Natural killer cell treated with Interleukin-12 subunit alpha and Interleukin-12 subunit beta and Interleukin-15 and Interleukin-18, amount 100 ng/mL, for 72 hours (primary cell): ENCODE measurements at regions not wholly inside any gene's neighbourhood (a gene's known extent, or its start where the extent isn't known, plus 50 kb on each side); places are given as distances from the start of the nearest gene placed in this dataset.
"Not testable (repeated sequence)": the region's sequence is repeated elsewhere in the genome, so short reads cannot be mapped to it uniquely, and the experiment has no call there.

ENCODE experiments used
- ATAC-seq, 2 donors: fragments of 150-1000 bp; cut with Tn5 transposase in 1 of 2; sonication (Bioruptor Pico), chemical (Tn5 transposase) in 1 of 2; 2 replicates each; pipeline ENCODE4 v1.10.0; 2021
- DNase-seq: peaks from one replicate; pipeline ENCODE4 v3.0.0; 2022; ENCODE audit warnings: low spot score
- H3K27ac Mint-ChIP-seq, 2 donors: 1 replicate in 1 of 2; 2 replicates in 1 of 2; pipeline ENCODE4 v1.8.0; 2022; ENCODE audit warnings: mixed read lengths in 2 of 2, mild to moderate bottlenecking in 1 of 2, moderate library complexity in 1 of 2
- H3K27me3 Mint-ChIP-seq, 2 donors: 1 replicate in 1 of 2; 2 replicates in 1 of 2; pipeline ENCODE4 v1.8.0; 2022; ENCODE audit warnings: mixed read lengths in 2 of 2
- H3K36me3 Mint-ChIP-seq: one replicate; pipeline ENCODE4 v1.8.0; 2022; ENCODE audit warnings: mixed read lengths
- H3K4me1 Mint-ChIP-seq, 2 donors: 1 replicate in 1 of 2; 2 replicates in 1 of 2; pipeline ENCODE4 v1.8.0; 2022; ENCODE audit warnings: low read depth in 2 of 2, mixed read lengths in 2 of 2, mild to moderate bottlenecking in 1 of 2
- H3K4me3 Mint-ChIP-seq: one replicate; pipeline ENCODE4 v1.8.0; 2022; ENCODE audit warnings: mixed read lengths
- H3K9me3 Mint-ChIP-seq: 2 replicates; pipeline ENCODE4 v1.8.0; 2022; ENCODE audit warnings: mixed read lengths

DNA sequence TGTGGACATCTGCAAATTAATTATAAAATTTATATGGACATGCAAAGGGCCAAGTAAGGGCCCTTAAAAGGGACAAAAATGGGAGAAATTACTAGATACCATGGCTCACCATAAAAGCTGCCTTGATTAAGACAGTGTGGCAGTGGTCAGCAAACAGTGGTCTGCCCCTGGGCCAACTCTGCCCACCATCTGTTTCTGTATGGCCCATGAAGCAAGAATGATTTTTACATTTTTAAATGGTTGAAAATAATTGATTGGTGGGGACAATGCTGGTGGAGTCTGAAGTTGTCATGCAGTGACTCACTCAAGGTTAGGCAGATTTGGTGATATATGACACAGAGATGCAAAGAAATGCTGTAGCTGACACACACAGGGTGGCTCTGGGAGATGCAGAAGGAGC, 143.2 kb upstream of the PRDM7 start:
- not testable (repeated sequence) for DNase-seq, H3K36me3 Mint-ChIP-seq, H3K4me3 Mint-ChIP-seq, H3K27me3 Mint-ChIP-seq, ATAC-seq, H3K9me3 Mint-ChIP-seq, H3K27ac Mint-ChIP-seq, H3K4me1 Mint-ChIP-seq

GRCh38 chr16:90175610-90176009, 98.5 kb upstream of the PRDM7 start:
- not testable (repeated sequence) for H3K27me3 Mint-ChIP-seq, DNase-seq, H3K36me3 Mint-ChIP-seq, H3K27ac Mint-ChIP-seq, H3K9me3 Mint-ChIP-seq, H3K4me3 Mint-ChIP-seq, H3K4me1 Mint-ChIP-seq, ATAC-seq

DNA sequence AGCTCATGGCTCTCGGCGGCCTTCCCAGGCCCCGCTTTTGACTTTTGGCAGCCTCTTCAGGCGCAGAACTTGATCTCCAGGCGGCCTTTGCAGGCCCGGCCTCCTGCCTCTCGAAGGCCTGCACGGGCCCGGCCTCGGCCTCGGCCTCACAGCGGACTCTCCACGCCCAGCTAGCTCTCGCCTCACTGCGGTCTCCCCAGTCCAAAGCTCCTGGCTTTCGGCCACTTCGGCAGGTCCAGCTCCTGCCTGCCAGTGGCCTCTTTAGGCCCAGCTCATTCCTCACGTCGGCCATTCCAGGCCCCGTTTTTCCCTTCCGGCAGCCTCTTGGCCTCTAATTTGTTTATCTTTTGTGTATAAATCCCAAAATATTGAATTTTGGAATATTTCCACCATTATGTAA, 94.5 kb upstream of the PRDM7 start:
- not testable (repeated sequence) for H3K9me3 Mint-ChIP-seq, ATAC-seq, H3K27me3 Mint-ChIP-seq, H3K4me3 Mint-ChIP-seq, H3K27ac Mint-ChIP-seq, DNase-seq, H3K36me3 Mint-ChIP-seq, H3K4me1 Mint-ChIP-seq

- not testable (repeated sequence) for H3K4me1 Mint-ChIP-seq, H3K9me3 Mint-ChIP-seq, H3K36me3 Mint-ChIP-seq, DNase-seq, H3K27me3 Mint-ChIP-seq, H3K4me3 Mint-ChIP-seq, H3K27ac Mint-ChIP-seq, ATAC-seq
Observed at GRCh38 chr16:90169127-90169655, 92.1 kb upstream of the PRDM7 start.

GRCh38 chr16:90168349-90169126, 91.4 kb upstream of the PRDM7 start:
- not testable (repeated sequence) for H3K27ac Mint-ChIP-seq, H3K4me3 Mint-ChIP-seq, H3K4me1 Mint-ChIP-seq, H3K9me3 Mint-ChIP-seq, H3K27me3 Mint-ChIP-seq, H3K36me3 Mint-ChIP-seq, ATAC-seq
- DNase-seq, result peak; percentile 28

- H3K4me3 Mint-ChIP-seq, DNase-seq, H3K27me3 Mint-ChIP-seq, H3K27ac Mint-ChIP-seq, H3K4me1 Mint-ChIP-seq, H3K36me3 Mint-ChIP-seq, ATAC-seq, H3K9me3 Mint-ChIP-seq: not testable (repeated sequence)
Observed at GRCh38 chr16:90167734-90168133, 90.6 kb upstream of the PRDM7 start.

- H3K4me1 Mint-ChIP-seq, H3K27me3 Mint-ChIP-seq, H3K4me3 Mint-ChIP-seq, H3K36me3 Mint-ChIP-seq, H3K9me3 Mint-ChIP-seq, ATAC-seq, H3K27ac Mint-ChIP-seq: not testable (repeated sequence)
- DNase-seq, result peak; percentile 8
Observed at GRCh38 chr16:90166679-90167556, 89.8 kb upstream of the PRDM7 start.

DNA sequence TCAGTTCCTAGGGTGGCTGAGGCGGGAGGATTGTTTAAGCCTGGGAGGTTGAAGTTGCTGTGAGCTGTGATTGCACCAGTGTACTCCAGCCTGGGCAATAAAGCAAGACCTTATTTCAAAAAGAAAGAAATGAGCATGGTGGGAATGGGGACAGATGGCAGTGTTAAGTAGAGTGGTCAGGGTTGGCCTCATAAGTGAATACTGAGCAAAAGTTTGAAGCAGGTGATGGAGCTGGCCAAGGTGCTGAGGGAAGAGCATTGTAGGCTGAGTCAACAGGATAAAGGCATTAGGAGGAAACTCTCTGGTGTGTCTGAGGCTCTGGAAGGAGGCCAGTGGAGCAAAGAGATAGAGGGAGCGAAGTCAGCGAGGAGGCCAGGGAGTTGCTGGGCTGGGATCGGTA, 73.9 kb upstream of the PRDM7 start:
- not testable (repeated sequence) for H3K27ac Mint-ChIP-seq, H3K4me3 Mint-ChIP-seq, H3K36me3 Mint-ChIP-seq, H3K4me1 Mint-ChIP-seq, ATAC-seq, H3K9me3 Mint-ChIP-seq, DNase-seq, H3K27me3 Mint-ChIP-seq
